GM19025 (cell line): ENCODE measurements at regions not wholly inside any gene's neighbourhood (a gene's known extent, or its start where the extent isn't known, plus 50 kb on each side); places are given as distances from the start of the nearest gene placed in this dataset.
"Not testable (repeated sequence)": the region's sequence is repeated elsewhere in the genome, so short reads cannot be mapped to it uniquely, and the experiment has no call there.

ENCODE experiments used
- ATAC-seq: cut with Tn5 transposase; IDR thresholded peaks from one replicate; pipeline ENCODE4 v1.9.1; 2021; ENCODE audit warnings: mild to moderate bottlenecking, low read depth, moderate library complexity; ENCODE audit not compliant: unreplicated experiment

DNA sequence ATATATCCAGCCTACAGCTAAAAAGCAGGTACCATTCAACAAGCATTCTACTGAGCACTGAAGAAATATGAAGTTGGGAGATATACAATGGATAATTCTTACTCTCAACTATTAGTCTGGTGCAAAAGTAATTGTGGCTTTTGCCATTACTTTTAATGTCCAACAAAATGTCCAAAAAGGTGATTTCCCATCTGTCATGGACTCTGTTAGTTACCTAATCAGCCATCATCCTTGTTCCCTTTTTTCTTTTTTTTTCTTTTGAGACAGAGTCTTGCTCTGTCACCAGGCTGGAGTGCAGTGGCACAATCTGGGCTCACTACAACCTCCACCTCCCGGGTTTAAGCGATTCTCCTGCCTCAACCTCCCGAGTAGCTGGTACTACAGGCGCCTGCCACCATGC, 76.6 kb upstream of the MON1B start:
- not testable (repeated sequence) for ATAC-seq

DNA sequence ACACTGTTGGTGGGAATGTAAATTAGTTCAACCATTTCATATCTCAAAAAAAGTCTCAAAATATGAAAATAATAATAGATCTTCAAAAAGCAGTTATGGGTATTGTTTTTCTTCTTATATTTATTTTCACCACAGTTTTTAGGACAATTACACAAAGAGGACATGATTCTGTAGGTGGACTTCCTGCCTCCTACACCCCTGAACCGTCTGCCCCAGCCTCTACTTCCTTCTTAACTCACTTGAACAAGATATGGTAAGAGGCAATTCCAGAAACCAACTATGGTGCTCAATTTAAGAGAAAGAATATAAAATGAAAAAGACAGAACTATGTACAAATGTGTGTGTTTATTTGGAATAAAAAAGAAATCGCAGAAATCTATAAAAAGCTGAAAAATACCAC, 74.1 kb upstream of the MON1B start:
- ATAC-seq = no peak

DNA sequence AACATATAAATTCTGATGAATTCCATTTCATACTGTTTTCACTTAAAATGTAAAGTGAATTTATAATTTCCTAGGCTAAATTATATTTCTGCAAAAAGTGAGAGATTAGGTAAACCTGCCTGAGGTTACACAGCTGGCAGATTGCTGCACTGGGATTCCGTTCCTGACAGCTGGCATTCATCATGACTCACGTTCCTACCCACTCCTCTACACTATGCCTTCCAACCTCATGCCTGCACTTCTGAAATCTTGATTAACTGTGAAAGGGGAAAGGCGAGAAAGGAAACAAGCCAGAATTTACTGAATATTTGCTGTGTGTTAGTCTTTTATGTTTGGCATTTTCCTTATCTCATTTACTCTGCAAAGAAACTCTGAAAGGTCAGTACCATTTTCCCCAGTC, 73.3 kb upstream of the MON1B start:
- ATAC-seq = no peak

DNA sequence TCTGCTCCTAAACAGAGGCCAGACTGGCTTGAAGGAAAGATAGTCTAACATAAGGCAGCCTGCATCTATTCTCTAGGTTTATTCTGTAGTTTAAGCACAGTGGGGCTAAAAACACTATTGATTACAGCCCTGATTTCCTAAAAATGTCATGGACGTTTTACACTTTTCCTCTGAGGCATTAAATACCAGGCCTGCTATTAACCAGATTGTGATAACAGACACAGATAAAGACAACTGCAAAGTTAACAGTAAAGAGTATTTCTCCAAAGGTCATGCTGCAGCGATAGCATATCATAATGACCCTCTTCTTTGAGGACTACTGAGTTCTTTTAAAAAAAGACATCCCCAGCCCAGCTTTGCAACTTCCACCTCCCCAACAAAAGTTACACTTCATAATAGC, 59.6 kb upstream of the MON1B start:
- ATAC-seq = no peak

DNA sequence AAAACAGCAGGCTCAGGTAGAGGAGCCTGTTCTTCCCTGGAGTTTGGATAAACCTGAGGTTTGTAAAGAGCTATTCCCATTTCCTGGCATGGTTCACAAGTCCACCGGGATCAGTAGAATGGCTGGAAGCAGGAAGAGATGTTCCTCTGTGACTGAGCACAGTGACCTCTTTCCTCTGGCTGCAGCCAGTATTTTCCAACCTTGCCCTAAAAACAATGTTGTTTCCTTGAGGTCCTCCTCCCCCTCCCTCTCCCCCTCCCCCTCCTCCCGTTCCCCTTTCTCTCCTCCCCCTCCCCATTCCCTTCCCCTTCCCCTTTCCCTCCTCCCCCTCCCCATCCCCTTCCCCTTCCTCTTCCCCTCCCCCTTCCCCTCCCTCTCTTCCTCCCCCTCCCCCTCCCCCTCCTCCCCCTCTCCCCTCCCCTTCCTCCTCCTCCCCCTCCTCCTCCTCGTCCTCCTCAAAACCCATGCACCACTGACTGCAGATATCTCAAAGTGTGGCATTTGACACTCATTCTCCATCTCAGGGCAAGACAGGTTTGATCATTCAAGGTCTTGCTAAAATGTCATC, 58.9 kb upstream of the MON1B start:
- ATAC-seq = no peak

DNA sequence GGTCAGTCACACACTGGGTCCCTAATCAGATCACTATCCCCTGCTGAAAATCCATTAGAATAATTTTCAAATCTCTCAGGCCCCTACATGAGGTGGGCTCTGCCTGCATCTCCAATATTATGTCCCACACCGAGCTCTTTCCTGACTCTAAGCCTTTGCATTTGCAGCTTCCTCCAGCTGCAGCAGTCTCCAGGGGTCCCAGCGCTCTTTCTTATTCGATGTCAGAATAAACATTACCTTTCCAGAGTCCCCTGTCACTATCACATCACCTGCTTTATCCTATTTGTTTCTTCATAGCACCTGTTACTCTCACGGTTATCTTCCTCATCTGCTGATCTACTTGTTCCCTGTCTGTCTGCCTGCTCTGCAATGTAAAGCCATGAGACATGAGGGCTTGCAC, 57.3 kb upstream of the MON1B start:
- no peak for ATAC-seq

DNA sequence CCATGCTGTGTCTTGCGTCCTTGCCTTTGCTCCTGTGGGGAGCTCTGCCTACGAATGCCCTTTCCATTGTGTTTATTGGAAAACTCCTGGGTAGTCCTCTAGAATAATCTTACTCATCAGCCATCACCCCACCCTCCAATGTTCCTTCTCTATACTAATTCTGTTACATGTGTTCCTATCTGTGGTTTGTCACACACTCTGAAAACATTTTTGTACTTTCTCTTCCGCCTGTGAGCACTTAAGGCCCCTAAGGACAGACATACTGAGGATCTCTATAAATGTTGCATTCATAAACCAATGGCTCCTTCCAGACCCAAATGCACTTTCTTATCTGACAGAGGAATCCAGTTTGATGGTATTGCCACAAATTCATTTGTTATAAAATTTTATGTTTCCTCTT, 53.9 kb upstream of the MON1B start:
- no peak for ATAC-seq
